NB4 (cell line): ENCODE measurements at regions not wholly inside any gene's neighbourhood (a gene's known extent, or its start where the extent isn't known, plus 50 kb on each side); places are given as distances from the start of the nearest gene placed in this dataset.

Experiments used
- DNase-seq: peaks from one replicate; pipeline ENCODE4 v3.0.0; 2010; ENCODE audit warnings: low read depth
- H3K4me3 ChIP-seq: one replicate; pipeline ENCODE4 v1.5.1; 2011; ENCODE audit warnings: mild to moderate bottlenecking, low read depth, low read length, moderate library complexity
- MYC ChIP-seq: IDR thresholded peaks from 2 replicates; pipeline ENCODE4 v1.6.1; 2011; ENCODE audit warnings: low read depth, low read length
- POLR2A ChIP-seq: IDR thresholded peaks from 2 replicates; pipeline ENCODE4 v1.6.1; 2011; ENCODE audit warnings: mild to moderate bottlenecking; ENCODE audit not compliant: insufficient read length; ENCODE audit errors: extremely low read depth
- TF ChIP-seq, protein P1 (sequence below): IDR thresholded peaks from 2 replicates; pipeline ENCODE4 v1.6.1; 2011; ENCODE audit warnings: low read depth, low read length
- TF ChIP-seq, protein P2 (sequence below): IDR thresholded peaks from one replicate; pipeline ENCODE4 v1.5.1; 2012; ENCODE audit warnings: low read depth, low read length

DNA sequence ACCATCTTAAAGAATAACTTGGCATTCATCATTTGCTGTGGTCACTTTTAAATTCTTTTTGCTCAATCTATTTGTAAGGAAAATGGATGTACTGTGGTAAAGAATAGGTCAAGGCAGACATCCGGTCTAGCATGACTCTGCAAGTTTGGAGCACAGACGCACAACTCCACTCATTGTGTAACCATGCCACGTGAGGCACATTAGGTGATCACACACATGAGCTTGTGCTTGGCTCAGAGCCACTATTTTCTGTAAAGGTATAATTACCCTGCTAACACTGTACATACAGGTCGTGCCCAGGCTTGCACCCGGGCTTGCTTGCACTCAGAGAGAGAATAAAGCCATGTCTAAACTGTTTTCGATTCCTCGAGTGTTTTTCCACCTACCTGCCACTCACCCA is 1289.1 kb upstream of the ADGRB3 start:
- no peak overlapping the region for H3K4me3 ChIP-seq
- peak; percentile 18 for DNase-seq
- no peak for TF ChIP-seq POLR2A
- TF ChIP-seq, protein P1, sequence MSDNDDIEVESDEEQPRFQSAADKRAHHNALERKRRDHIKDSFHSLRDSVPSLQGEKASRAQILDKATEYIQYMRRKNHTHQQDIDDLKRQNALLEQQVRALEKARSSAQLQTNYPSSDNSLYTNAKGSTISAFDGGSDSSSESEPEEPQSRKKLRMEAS, result no peak
- TF ChIP-seq MYC, result no peak
- TF ChIP-seq, protein P2, sequence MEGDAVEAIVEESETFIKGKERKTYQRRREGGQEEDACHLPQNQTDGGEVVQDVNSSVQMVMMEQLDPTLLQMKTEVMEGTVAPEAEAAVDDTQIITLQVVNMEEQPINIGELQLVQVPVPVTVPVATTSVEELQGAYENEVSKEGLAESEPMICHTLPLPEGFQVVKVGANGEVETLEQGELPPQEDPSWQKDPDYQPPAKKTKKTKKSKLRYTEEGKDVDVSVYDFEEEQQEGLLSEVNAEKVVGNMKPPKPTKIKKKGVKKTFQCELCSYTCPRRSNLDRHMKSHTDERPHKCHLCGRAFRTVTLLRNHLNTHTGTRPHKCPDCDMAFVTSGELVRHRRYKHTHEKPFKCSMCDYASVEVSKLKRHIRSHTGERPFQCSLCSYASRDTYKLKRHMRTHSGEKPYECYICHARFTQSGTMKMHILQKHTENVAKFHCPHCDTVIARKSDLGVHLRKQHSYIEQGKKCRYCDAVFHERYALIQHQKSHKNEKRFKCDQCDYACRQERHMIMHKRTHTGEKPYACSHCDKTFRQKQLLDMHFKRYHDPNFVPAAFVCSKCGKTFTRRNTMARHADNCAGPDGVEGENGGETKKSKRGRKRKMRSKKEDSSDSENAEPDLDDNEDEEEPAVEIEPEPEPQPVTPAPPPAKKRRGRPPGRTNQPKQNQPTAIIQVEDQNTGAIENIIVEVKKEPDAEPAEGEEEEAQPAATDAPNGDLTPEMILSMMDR, result no peak

DNA sequence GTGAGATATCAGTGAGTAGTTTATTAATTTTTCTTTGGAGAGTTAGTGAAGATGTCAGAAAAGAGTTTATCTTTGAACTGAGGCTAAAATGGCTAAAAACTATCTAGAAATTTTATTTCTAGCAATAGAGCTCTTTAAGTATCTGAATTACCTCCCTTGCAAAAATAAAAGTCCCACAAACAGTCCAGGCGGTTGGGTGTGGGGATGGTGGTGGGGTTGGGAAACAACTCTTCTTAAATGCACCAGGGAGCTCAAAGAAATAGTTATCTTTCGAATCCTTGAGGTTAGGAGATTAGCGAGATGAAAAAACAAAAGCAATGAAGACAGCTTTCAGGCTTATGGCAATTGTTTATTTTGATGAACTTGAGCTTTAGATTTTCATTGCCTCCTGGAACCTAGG is 1299.1 kb upstream of the ADGRB3 start:
- H3K4me3 ChIP-seq, result no peak overlapping the region
- DNase-seq, result no peak
- TF ChIP-seq, protein P1, result no peak
- TF ChIP-seq MYC, result no peak
- TF ChIP-seq, protein P2, result no peak

DNA sequence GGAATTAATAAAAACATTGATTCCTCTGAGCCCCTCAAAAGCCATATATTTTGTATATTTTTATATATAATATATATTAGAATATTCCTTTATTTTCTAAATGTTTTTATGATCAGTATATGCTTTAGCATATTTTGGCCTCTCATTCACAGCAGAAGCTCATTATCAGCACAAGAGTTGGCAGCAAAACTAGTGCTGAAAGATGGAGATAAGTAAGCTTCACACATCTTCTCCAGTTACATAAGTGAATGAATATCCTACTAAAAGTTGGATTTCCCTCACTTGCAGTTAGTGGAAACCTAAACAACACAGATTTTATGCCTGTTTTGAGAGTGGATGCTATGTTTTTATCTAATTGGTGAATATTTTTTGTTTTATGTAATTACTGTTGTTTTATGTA is 1303.8 kb upstream of the ADGRB3 start:
- DNase-seq, result no peak
- no peak for TF ChIP-seq POLR2A
- TF ChIP-seq, protein P1, result no peak
- TF ChIP-seq, protein P2, result no peak
- TF ChIP-seq MYC, result no peak
- no peak overlapping the region for H3K4me3 ChIP-seq

DNA sequence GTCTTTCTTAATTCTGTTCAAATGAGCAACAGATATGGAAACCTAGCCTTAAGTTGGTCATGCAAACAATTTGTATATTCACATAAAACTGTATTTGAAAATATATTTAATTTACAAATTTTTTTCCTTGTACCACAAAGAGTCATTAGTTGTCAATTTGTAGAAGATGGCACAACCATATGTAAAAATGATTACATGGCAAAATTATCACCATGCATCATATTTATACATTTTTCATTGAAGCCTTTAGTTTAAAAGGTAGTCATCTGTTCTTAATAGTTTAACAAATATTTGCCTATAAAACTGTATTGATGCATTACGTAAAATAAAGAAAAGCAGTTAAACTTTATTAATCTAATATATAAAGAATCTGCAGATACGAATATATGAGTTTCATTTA is 1306.8 kb upstream of the ADGRB3 start:
- H3K4me3 ChIP-seq, result no peak overlapping the region
- no peak for DNase-seq
- TF ChIP-seq, protein P2, result no peak
- no peak for TF ChIP-seq MYC
- no peak for TF ChIP-seq POLR2A

DNA sequence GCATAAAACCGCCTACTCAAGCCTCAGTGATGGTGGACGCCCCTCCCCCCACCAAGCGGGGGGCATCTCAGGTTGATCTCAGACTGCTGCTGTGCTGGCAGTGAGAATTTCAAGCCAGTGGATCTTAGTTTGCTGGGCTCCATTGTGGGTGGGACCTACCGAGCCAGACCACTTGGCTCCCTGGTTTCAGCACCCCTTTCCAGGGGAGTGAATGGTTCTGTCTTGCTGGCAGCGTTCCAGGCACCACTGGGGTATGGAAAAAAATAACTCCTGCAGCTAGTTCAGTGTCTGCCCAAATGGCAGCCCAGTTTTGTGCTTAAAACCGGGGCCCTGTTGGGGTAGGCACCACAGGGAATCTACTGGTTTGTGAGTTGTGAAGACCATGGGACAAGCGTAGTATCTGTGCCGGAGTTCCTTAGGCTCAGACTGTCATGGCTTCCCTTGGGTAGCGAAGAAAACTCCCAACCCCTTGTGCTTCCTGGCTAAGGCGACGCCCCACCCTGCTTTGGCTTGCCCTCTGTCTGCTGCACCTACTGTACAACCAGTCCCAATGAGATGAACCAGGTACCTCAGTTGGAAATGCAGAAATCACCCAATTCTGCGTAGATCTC is 1334.5 kb upstream of the ADGRB3 start:
- H3K4me3 ChIP-seq, result no peak overlapping the region
- DNase-seq, result no peak
- TF ChIP-seq, protein P2, result no peak
- no peak for TF ChIP-seq MYC

DNA sequence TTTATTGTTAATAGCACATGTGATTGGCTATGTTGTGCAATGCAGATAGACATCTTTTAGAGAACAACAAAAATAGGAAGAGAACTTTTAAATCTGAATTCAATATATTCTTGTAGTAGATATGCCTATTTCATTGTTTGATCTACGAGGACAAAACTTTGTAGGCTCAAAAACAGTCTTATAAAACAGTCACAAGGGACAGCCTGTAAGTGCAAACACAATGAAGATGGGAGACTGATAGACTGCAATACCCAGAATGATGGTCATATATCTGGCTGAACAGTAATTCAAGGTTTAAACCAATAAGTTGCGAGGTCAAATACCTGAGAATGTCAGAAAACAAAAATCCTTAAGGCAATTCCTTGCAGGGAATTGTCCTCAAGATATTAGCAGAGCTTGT is 1342.9 kb upstream of the ADGRB3 start:
- H3K4me3 ChIP-seq, result no peak overlapping the region
- DNase-seq, result no peak
- TF ChIP-seq POLR2A (no peak), MYC (no peak)
- TF ChIP-seq, protein P1, result no peak
- TF ChIP-seq, protein P2, result no peak
